H9 (cell line): ENCODE measurements at regions not wholly inside any gene's neighbourhood (a gene's known extent, or its start where the extent isn't known, plus 50 kb on each side); places are given as distances from the start of the nearest gene placed in this dataset.

ENCODE experiments used
- DNase-seq: peaks from one replicate; pipeline ENCODE4 v3.0.0-alpha.2; 2017
- H2AFZ ChIP-seq: one replicate; pipeline ENCODE4 v1.6.1; 2013; ENCODE audit warnings: mild to moderate bottlenecking, low read length, control low read depth, moderate library complexity
- H2AK5ac ChIP-seq: 2 replicates; pipeline ENCODE4 v1.6.1; 2013; ENCODE audit warnings: low read length, control low read depth, mixed read lengths; ENCODE audit not compliant: insufficient read length
- H2BK120ac ChIP-seq: one replicate; pipeline ENCODE4 v1.6.1; 2013; ENCODE audit warnings: low read depth, mild to moderate bottlenecking, low read length, control low read depth, inconsistent platforms; ENCODE audit not compliant: poor library complexity, severe bottlenecking
- H2BK12ac ChIP-seq: 2 replicates; pipeline ENCODE4 v1.6.1; 2013; ENCODE audit warnings: low read length, control low read depth, mixed read lengths, low read depth; ENCODE audit not compliant: insufficient read length
- H2BK15ac ChIP-seq: 2 replicates; pipeline ENCODE4 v1.6.1; 2013; ENCODE audit warnings: low read depth, low read length, control low read depth
- H2BK20ac ChIP-seq: one replicate; pipeline ENCODE4 v1.6.1; 2013; ENCODE audit warnings: low read depth, mild to moderate bottlenecking, low read length, control low read depth, inconsistent platforms; ENCODE audit not compliant: poor library complexity, severe bottlenecking
- H2BK5ac ChIP-seq: 2 replicates; pipeline ENCODE4 v1.6.1; 2013; ENCODE audit warnings: low read length, control low read depth, mixed read lengths; ENCODE audit not compliant: insufficient read length
- H3K14ac ChIP-seq: 2 replicates; pipeline ENCODE4 v1.6.1; 2013; ENCODE audit warnings: low read length, control low read depth; ENCODE audit not compliant: insufficient read depth
- H3K18ac ChIP-seq: 2 replicates; pipeline ENCODE4 v1.6.1; 2013; ENCODE audit warnings: low read depth, mild to moderate bottlenecking, mixed read lengths, low read length, control low read depth; ENCODE audit not compliant: insufficient read length
- H3K23ac ChIP-seq: 2 replicates; pipeline ENCODE4 v1.6.1; 2013; ENCODE audit warnings: low read length, control low read depth, mixed read lengths, low read depth; ENCODE audit not compliant: insufficient read length
- H3K23me2 ChIP-seq: 2 replicates; pipeline ENCODE4 v1.6.1; 2013; ENCODE audit warnings: low read depth, mild to moderate bottlenecking, mixed read lengths, low read length, control low read depth; ENCODE audit not compliant: insufficient read length, poor library complexity, severe bottlenecking
- H3K27ac ChIP-seq: 2 replicates; pipeline ENCODE4 v1.5.1; 2013; ENCODE audit warnings: low read length, control low read depth, mixed read lengths, low read depth; ENCODE audit not compliant: insufficient read length
- H3K27me3 ChIP-seq: 2 replicates; pipeline ENCODE4 v1.6.1; 2013; ENCODE audit warnings: low read length, control low read depth, inconsistent platforms; ENCODE audit not compliant: insufficient read depth
- H3K4ac ChIP-seq: 2 replicates; pipeline ENCODE4 v1.6.1; 2013; ENCODE audit warnings: low read depth, mild to moderate bottlenecking, control low read depth, inconsistent platforms, low read length, moderate library complexity
- H3K4me1 ChIP-seq: 2 replicates; pipeline ENCODE4 v1.6.1; 2013; ENCODE audit warnings: low read length, control low read depth, inconsistent platforms; ENCODE audit not compliant: insufficient read depth
- H3K4me2 ChIP-seq: 2 replicates; pipeline ENCODE4 v1.6.1; 2013; ENCODE audit warnings: low read length, control low read depth, mixed read lengths; ENCODE audit not compliant: insufficient read length, insufficient read depth
- H3K56ac ChIP-seq: 2 replicates; pipeline ENCODE4 v1.6.1; 2013; ENCODE audit warnings: low read depth, mild to moderate bottlenecking, mixed read lengths, low read length, control low read depth; ENCODE audit not compliant: insufficient read length
- H3K79me1 ChIP-seq: 2 replicates; pipeline ENCODE4 v1.6.1; 2013; ENCODE audit warnings: low read depth, mild to moderate bottlenecking, moderate library complexity, low read length, control low read depth, inconsistent platforms; ENCODE audit not compliant: insufficient read depth, poor library complexity, severe bottlenecking
- H3K79me2 ChIP-seq: 2 replicates; pipeline ENCODE4 v1.6.1; 2013; ENCODE audit warnings: low read length, control low read depth, inconsistent platforms; ENCODE audit not compliant: insufficient read depth
- H3K9ac ChIP-seq: 2 replicates; pipeline ENCODE4 v1.6.1; 2013; ENCODE audit warnings: low read length, control low read depth, mixed read lengths; ENCODE audit not compliant: insufficient read length; ENCODE audit errors: extremely low read depth
- H3K9me3 ChIP-seq: one replicate; pipeline ENCODE4 v1.6.1; 2013; ENCODE audit warnings: low read depth, low read length, inconsistent platforms; ENCODE audit not compliant: control insufficient read depth
- H3T11ph ChIP-seq: one replicate; pipeline ENCODE4 v1.6.1; 2013; ENCODE audit warnings: mild to moderate bottlenecking, low read length, control low read depth, inconsistent platforms
- H4K20me1 ChIP-seq: one replicate; pipeline ENCODE4 v1.6.1; 2013; ENCODE audit not compliant: control insufficient read depth, insufficient read length, insufficient read depth
- H4K5ac ChIP-seq: 2 replicates; pipeline ENCODE4 v1.6.1; 2013; ENCODE audit warnings: low read depth, mild to moderate bottlenecking, mixed read lengths, low read length, control low read depth; ENCODE audit not compliant: insufficient read length
- H4K8ac ChIP-seq: replicated peaks from 2 replicates; pipeline ENCODE4 v1.6.1; 2013; ENCODE audit warnings: low read length, control low read depth, mixed read lengths, low read depth; ENCODE audit not compliant: insufficient read length
- H4K91ac ChIP-seq: 2 replicates; pipeline ENCODE4 v1.6.1; 2013; ENCODE audit warnings: low read depth, mild to moderate bottlenecking, moderate library complexity, mixed read lengths, low read length, control low read depth; ENCODE audit not compliant: insufficient read length
- H3K27ac Mint-ChIP-seq, 3 experiments: 2 replicates in 2 of 3; 3 replicates in 1 of 3; pipeline ENCODE4 v1.8.0; 2020 to 2021; ENCODE audit warnings: mixed read lengths in 3 of 3, mild to moderate bottlenecking in 1 of 3, moderate library complexity in 1 of 3
- H3K27me3 Mint-ChIP-seq: 2 replicates; pipeline ENCODE4 v1.8.0; 2021; ENCODE audit warnings: low read depth, mild to moderate bottlenecking, moderate library complexity, mixed read lengths
- H3K36me3 Mint-ChIP-seq, 3 experiments: 2 replicates in 2 of 3; 3 replicates in 1 of 3; pipeline ENCODE4 v1.8.0; 2020 to 2021; ENCODE audit warnings: low read depth in 3 of 3, mixed read lengths in 3 of 3; ENCODE audit not compliant: insufficient read depth in 1 of 3
- H3K4me1 Mint-ChIP-seq, 2 experiments: 2 replicates each; pipeline ENCODE4 v1.8.0; 2020; ENCODE audit warnings: mixed read lengths in 2 of 2
- H3K4me3 Mint-ChIP-seq, 2 experiments: 2 replicates in 1 of 2; 3 replicates in 1 of 2; pipeline ENCODE4 v1.8.0; 2020 to 2021; ENCODE audit warnings: mild to moderate bottlenecking in 2 of 2, mixed read lengths in 2 of 2, moderate library complexity in 1 of 2
- H3K9me3 Mint-ChIP-seq, 2 experiments: 2 replicates in 1 of 2; 3 replicates in 1 of 2; pipeline ENCODE4 v1.8.0; 2020; ENCODE audit warnings: mild to moderate bottlenecking in 2 of 2, mixed read lengths in 2 of 2, moderate library complexity in 1 of 2
- CTCF ChIP-seq: fragments of 200-600 bp; sonication (generic); conservative IDR thresholded peaks from 3 replicates; pipeline ENCODE4 v1.8.0; 2021; ENCODE audit warnings: antibody characterized with exemption, mild to moderate bottlenecking
- WGBS: extraction: QIAGEN DNeasy Blood & Tissue Kit; methylation state at CpG from one replicate; pipeline ENCODE4 v1.1.7; 2013; ENCODE audit warnings: missing lambda C conversion rate, low lambda C conversion rate, mixed read lengths; ENCODE audit not compliant: insufficient read length; ENCODE audit errors: extremely low coverage; 5-methylcytosine and 5-hydroxymethylcytosine counted together

- H3K27me3 Mint-ChIP-seq: peaks cover 6% of the 10 kb centered on the region
- H3K4me3 Mint-ChIP-seq: no peak overlapping the region
- H3K18ac ChIP-seq: no peak overlapping the region
- H2BK120ac ChIP-seq: no peak overlapping the region
- H3K9me3 Mint-ChIP-seq: no peaks in the 10 kb centered on the region
- H4K8ac ChIP-seq: no peak overlapping the region
- H3K27ac ChIP-seq: no peak overlapping the region
- H3K79me1 ChIP-seq: no peaks in the 10 kb centered on the region
- no peaks in the 10 kb centered on the region for H3K79me2 ChIP-seq
- no peak overlapping the region for H2BK15ac ChIP-seq
- no peak overlapping the region for H3K4me2 ChIP-seq
- H3K4me1 Mint-ChIP-seq: peaks cover 0 to 3% of the 10 kb centered on the region in 2 experiments; a peak in 1 of 4 replicates
- H3K36me3 Mint-ChIP-seq: no peaks in the 10 kb centered on the region
- H2BK20ac ChIP-seq: no peak overlapping the region
- no peaks in the 10 kb centered on the region for H4K20me1 ChIP-seq
- no peak for TF ChIP-seq CTCF
- WGBS: no CpG with 5 or more reads among the region's 3 CpGs
- no peak overlapping the region for H3K14ac ChIP-seq
- H3K9ac ChIP-seq: no peak overlapping the region
- H3T11ph ChIP-seq: no peak overlapping the region
- no peak for DNase-seq
- H3K23ac ChIP-seq: no peak overlapping the region
- no peak overlapping the region for H2BK12ac ChIP-seq
- H3K23me2 ChIP-seq: no peaks in the 10 kb centered on the region
- H3K9me3 ChIP-seq: no peaks in the 10 kb centered on the region
- H2AFZ ChIP-seq: no peak overlapping the region
- no peak overlapping the region for H3K4ac ChIP-seq
- no peak overlapping the region for H3K56ac ChIP-seq
- H4K91ac ChIP-seq: no peak overlapping the region
- no peaks in the 10 kb centered on the region for H3K4me1 ChIP-seq
- no peak overlapping the region for H2AK5ac ChIP-seq
- H4K5ac ChIP-seq: no peak overlapping the region
- H2BK5ac ChIP-seq: no peak overlapping the region
- H3K27me3 ChIP-seq: no peaks in the 10 kb centered on the region
- H3K27ac Mint-ChIP-seq: no peak overlapping the region
Observed at GRCh38 chr17:6343736-6344135, 91.2 kb downstream of the AIPL1 start.
